ENCODE measurements at regions not wholly inside any gene's neighbourhood (a gene's known extent, or its start where the extent isn't known, plus 50 kb on each side); places are given as distances from the start of the nearest gene placed in this dataset.

GRCh38 chr13:73922493-73923393 is 211.5 kb downstream of the KLF12 start:
- 91 to 95% (median 94%) methylated on average over 2 of the region's 2 CpGs for WGBS, 3 donors

GRCh38 chr13:73918691-73919090 is 215.5 kb downstream of the KLF12 start:
- WGBS, 3 donors: 63 to 81% (median 80%) methylated on average over 3 of the region's 3 CpGs
- no peak overlapping the region for H3K27ac ChIP-seq (ENCODE audit: low read depth, low read length)

More at GRCh38 chr13:73922493-73923393, 211.5 kb downstream of the KLF12 start:
- no peak overlapping the region for H3K27ac ChIP-seq (ENCODE audit: low read depth, low read length)

GRCh38 chr13:73913751-73914518 is 220.3 kb downstream of the KLF12 start:
- 57 to 66% (median 62%) methylated on average over 4 of the region's 4 CpGs for WGBS, 3 donors
- H3K27ac ChIP-seq (ENCODE audit: low read depth, low read length): no peak overlapping the region

- H3K27ac ChIP-seq (ENCODE audit: low read depth, low read length): no peak overlapping the region
- WGBS, 3 donors: 48 to 82% (median 71%) methylated on average over 4 of the region's 4 CpGs
These were observed 221.0 kb downstream of the KLF12 start for GRCh38 chr13:73913079-73913740.

- no peak overlapping the region for H3K27ac ChIP-seq (ENCODE audit: low read depth, low read length)
These were observed 222.8 kb downstream of the KLF12 start for GRCh38 chr13:73911361-73911760.

- no peak overlapping the region for H3K27ac ChIP-seq (ENCODE audit: low read depth, low read length)
These were observed 223.5 kb downstream of the KLF12 start for GRCh38 chr13:73910733-73911132.

- 88 to 95% (median 95%) methylated on average over 5 of the region's 5 CpGs for WGBS, 3 donors
- no peak overlapping the region for H3K27ac ChIP-seq (ENCODE audit: low read depth, low read length)
These were observed 225.4 kb downstream of the KLF12 start for GRCh38 chr13:73908809-73909208.

GRCh38 chr13:73904625-73905024 is 229.6 kb downstream of the KLF12 start:
- no peak overlapping the region for H3K27ac ChIP-seq (ENCODE audit: low read depth, low read length)
- WGBS, 3 donors: 94 to 95% (median 94%) methylated on average over 3 of the region's 3 CpGs

- no peak overlapping the region for H3K27ac ChIP-seq (ENCODE audit: low read depth, low read length)
- WGBS, 3 donors: 91 to 97% (median 96%) methylated on average over 7 of the region's 7 CpGs
These were observed 230.6 kb downstream of the KLF12 start for GRCh38 chr13:73903561-73903960.

- no peak overlapping the region for H3K27ac ChIP-seq (ENCODE audit: low read depth, low read length)
These were observed 231.4 kb downstream of the KLF12 start for GRCh38 chr13:73902847-73903246.

- 50 to 62% (median 55%) methylated on average over 4 of the region's 4 CpGs for WGBS, 3 donors
These were observed 231.9 kb downstream of the KLF12 start for GRCh38 chr13:73902296-73902695.

GRCh38 chr13:73901324-73902068 is 232.7 kb downstream of the KLF12 start:
- WGBS, 3 donors: 79 to 90% (median 88%) methylated on average over 1 of the region's 1 CpG
- no peak overlapping the region for H3K27ac ChIP-seq (ENCODE audit: low read depth, low read length)

More at GRCh38 chr13:73902296-73902695, 231.9 kb downstream of the KLF12 start:
- no peak overlapping the region for H3K27ac ChIP-seq (ENCODE audit: low read depth, low read length)

GRCh38 chr13:73900591-73900990 is 233.6 kb downstream of the KLF12 start:
- H3K27ac ChIP-seq (ENCODE audit: low read depth, low read length): no peak overlapping the region

GRCh38 chr13:73898899-73899298 is 235.3 kb downstream of the KLF12 start:
- no peak overlapping the region for H3K27ac ChIP-seq (ENCODE audit: low read depth, low read length)
- 94 to 98% (median 96%) methylated on average over 2 of the region's 2 CpGs for WGBS, 3 donors

More at GRCh38 chr13:73900591-73900990, 233.6 kb downstream of the KLF12 start:
- 70 to 84% (median 74%) methylated on average over 2 of the region's 2 CpGs for WGBS, 3 donors

GRCh38 chr13:73898276-73898675 is 235.9 kb downstream of the KLF12 start:
- 78 to 87% (median 83%) methylated on average over 1 of the region's 1 CpG for WGBS, 3 donors
- no peak overlapping the region for H3K27ac ChIP-seq (ENCODE audit: low read depth, low read length)

- 81 to 89% (median 84%) methylated on average over 4 of the region's 4 CpGs for WGBS, 3 donors
- no peak overlapping the region for H3K27ac ChIP-seq (ENCODE audit: low read depth, low read length)
These were observed 239.1 kb downstream of the KLF12 start for GRCh38 chr13:73894995-73895571.

GRCh38 chr13:73893833-73894232 is 240.4 kb downstream of the KLF12 start:
- 69 to 90% (median 90%) methylated on average over 5 of the region's 5 CpGs for WGBS, 3 donors
- no peak overlapping the region for H3K27ac ChIP-seq (ENCODE audit: low read depth, low read length)

GRCh38 chr13:73891805-73892204 is 242.4 kb downstream of the KLF12 start:
- WGBS, 3 donors: 72 to 89% (median 86%) methylated on average over 1 of the region's 1 CpG

More at GRCh38 chr13:73891805-73892204, 242.4 kb downstream of the KLF12 start:
- H3K27ac ChIP-seq (ENCODE audit: low read depth, low read length): no peak overlapping the region

Data from adipose tissue (tissue), 3 donors.